Osteoblast (primary cell): ENCODE measurements at regions not wholly inside any gene's neighbourhood (a gene's known extent, or its start where the extent isn't known, plus 50 kb on each side); places are given as distances from the start of the nearest gene placed in this dataset.

Source experiments
- DNase-seq: peaks from one replicate; pipeline ENCODE4 v3.0.0; 2011; ENCODE audit warnings: low spot score, mixed read lengths; ENCODE audit not compliant: insufficient read length; ENCODE audit errors: missing footprints
- H2AFZ ChIP-seq: 2 replicates; pipeline ENCODE4 v1.6.0; 2011; ENCODE audit warnings: mild to moderate bottlenecking, low read length
- H3K27ac ChIP-seq: 2 replicates; pipeline ENCODE4 v1.5.1; 2011; ENCODE audit warnings: mild to moderate bottlenecking, low read depth, low read length, moderate library complexity
- H3K27me3 ChIP-seq: 2 replicates; pipeline ENCODE4 v1.6.0; 2012; ENCODE audit warnings: mild to moderate bottlenecking, control low read depth, inconsistent platforms, low read length, moderate library complexity; ENCODE audit not compliant: insufficient read depth
- H3K36me3 ChIP-seq: 2 replicates; pipeline ENCODE4 v1.5.1; 2011; ENCODE audit warnings: mild to moderate bottlenecking, low read length, control low read depth, moderate library complexity; ENCODE audit not compliant: insufficient read depth
- H3K4me1 ChIP-seq: 2 replicates; pipeline ENCODE4 v1.5.1; 2011; ENCODE audit warnings: mild to moderate bottlenecking, low read length, control low read depth, moderate library complexity; ENCODE audit not compliant: insufficient read depth
- H3K4me2 ChIP-seq: 2 replicates; pipeline ENCODE4 v1.6.0; 2011; ENCODE audit warnings: mild to moderate bottlenecking, low read length; ENCODE audit not compliant: insufficient read depth
- H3K4me3 ChIP-seq: fragments of 200-600 bp; sonication (generic); 3 replicates; pipeline ENCODE4 v1.5.1; 2012; ENCODE audit warnings: mild to moderate bottlenecking, low read length, inconsistent platforms; ENCODE audit not compliant: insufficient read depth
- H3K79me2 ChIP-seq: 2 replicates; pipeline ENCODE4 v1.6.0; 2012; ENCODE audit warnings: mild to moderate bottlenecking, low read length, control low read depth, inconsistent platforms; ENCODE audit not compliant: insufficient read depth
- H3K9me3 ChIP-seq: 2 replicates; pipeline ENCODE4 v1.5.1; 2011; ENCODE audit warnings: low read depth, low read length, control low read depth
- H4K20me1 ChIP-seq: 2 replicates; pipeline ENCODE4 v1.6.0; 2012; ENCODE audit warnings: mild to moderate bottlenecking, low read length, control low read depth; ENCODE audit not compliant: insufficient read depth
- CTCF ChIP-seq: IDR thresholded peaks from 2 replicates; pipeline ENCODE4 v1.5.1; 2011; ENCODE audit warnings: mild to moderate bottlenecking, low read depth, low read length, moderate library complexity; ENCODE audit errors: extremely low read depth

- no peak for TF ChIP-seq CTCF
- no peak overlapping the region for H3K4me2 ChIP-seq
These were observed 153.1 kb downstream of the GPAM start for GRCh38 chr10:112030431-112030830.

GRCh38 chr10:112039823-112040222, 143.7 kb downstream of the GPAM start:
- H2AFZ ChIP-seq, result no peak overlapping the region
- H3K27ac ChIP-seq, result no peak overlapping the region
- H4K20me1 ChIP-seq, result no peaks in the 10 kb centered on the region
- no peak overlapping the region for H3K4me2 ChIP-seq
- no peaks in the 10 kb centered on the region for H3K9me3 ChIP-seq
- H3K79me2 ChIP-seq, result no peaks in the 10 kb centered on the region
- H3K36me3 ChIP-seq, result no peaks in the 10 kb centered on the region
- TF ChIP-seq CTCF, result no peak
- no peak overlapping the region for H3K4me3 ChIP-seq
- no peaks in the 10 kb centered on the region for H3K27me3 ChIP-seq
- DNase-seq, result no peak
- no peaks in the 10 kb centered on the region for H3K4me1 ChIP-seq

More at GRCh38 chr10:112030431-112030830, 153.1 kb downstream of the GPAM start:
- no peaks in the 10 kb centered on the region for H4K20me1 ChIP-seq
- H3K9me3 ChIP-seq, result peaks cover 3% of the 10 kb centered on the region
- no peak overlapping the region for H3K27ac ChIP-seq
- no peaks in the 10 kb centered on the region for H3K27me3 ChIP-seq
- H3K79me2 ChIP-seq, result no peaks in the 10 kb centered on the region
- H3K36me3 ChIP-seq, result no peaks in the 10 kb centered on the region
- DNase-seq, result no peak
- no peak overlapping the region for H2AFZ ChIP-seq
- H3K4me3 ChIP-seq, result no peak overlapping the region
- no peaks in the 10 kb centered on the region for H3K4me1 ChIP-seq

DNA sequence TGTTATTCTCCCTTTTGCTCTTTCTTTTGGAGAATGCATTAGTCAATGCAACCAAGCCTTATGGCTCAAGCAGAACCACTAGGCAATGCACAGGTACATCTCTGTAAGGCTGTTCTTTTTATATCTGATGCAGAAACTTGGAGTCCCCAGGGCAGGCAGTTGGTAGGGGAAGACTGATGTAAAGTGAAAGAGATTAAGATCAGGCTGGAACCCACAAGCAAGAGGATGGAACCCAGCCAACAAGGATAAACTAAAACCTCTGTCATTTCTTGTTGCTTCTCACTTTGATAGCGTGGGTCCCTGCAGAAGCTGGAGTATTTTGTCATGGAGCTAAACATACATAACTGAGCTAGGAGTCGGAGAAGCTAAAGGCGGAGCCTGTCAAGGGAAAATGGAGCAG, 142.9 kb downstream of the GPAM start:
- TF ChIP-seq CTCF, result no peak
- no peaks in the 10 kb centered on the region for H3K4me1 ChIP-seq
- H4K20me1 ChIP-seq, result no peaks in the 10 kb centered on the region
- H2AFZ ChIP-seq, result no peak overlapping the region
- no peaks in the 10 kb centered on the region for H3K27me3 ChIP-seq
- no peak overlapping the region for H3K4me2 ChIP-seq
- H3K9me3 ChIP-seq, result no peaks in the 10 kb centered on the region
- no peak overlapping the region for H3K27ac ChIP-seq
- no peaks in the 10 kb centered on the region for H3K36me3 ChIP-seq
- H3K4me3 ChIP-seq, result no peak overlapping the region
- no peaks in the 10 kb centered on the region for H3K79me2 ChIP-seq
- no peak for DNase-seq

DNA sequence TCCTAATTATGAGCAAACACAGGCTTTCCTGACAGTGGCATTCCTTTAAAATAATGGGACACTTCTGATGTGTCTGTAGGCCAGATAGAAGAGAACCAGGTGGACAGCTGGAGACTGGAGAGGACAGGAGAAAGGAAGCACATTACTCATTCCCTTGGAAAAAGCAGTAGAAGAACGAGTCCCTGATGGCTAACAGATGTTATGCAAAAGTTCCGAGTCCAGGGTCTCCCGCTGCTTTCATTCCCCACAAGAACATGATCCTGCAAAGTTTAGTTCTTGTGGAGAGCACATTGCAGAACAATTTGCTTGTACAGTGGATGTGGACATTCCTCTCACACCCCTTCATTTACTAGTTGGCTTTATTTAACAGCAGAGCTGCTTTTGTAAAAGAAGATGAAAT, 137.6 kb downstream of the GPAM start:
- H3K4me3 ChIP-seq, result no peak overlapping the region
- no peak for DNase-seq
- TF ChIP-seq CTCF, result no peak
- H3K27me3 ChIP-seq, result no peaks in the 10 kb centered on the region
- H3K4me1 ChIP-seq, result no peaks in the 10 kb centered on the region
- no peak overlapping the region for H3K4me2 ChIP-seq
- H3K79me2 ChIP-seq, result no peaks in the 10 kb centered on the region
- no peaks in the 10 kb centered on the region for H4K20me1 ChIP-seq
- H3K9me3 ChIP-seq, result no peaks in the 10 kb centered on the region
- H2AFZ ChIP-seq, result no peak overlapping the region
- H3K36me3 ChIP-seq, result no peaks in the 10 kb centered on the region
- no peak overlapping the region for H3K27ac ChIP-seq
